ENCODE measurements at regions not wholly inside any gene's neighbourhood (a gene's known extent, or its start where the extent isn't known, plus 50 kb on each side); places are given as distances from the start of the nearest gene placed in this dataset.

GRCh38 chr10:65294329-65294728 is 1631.5 kb upstream of the LRRTM3 start:
- no peak overlapping the region for H3K4me3 ChIP-seq (ENCODE audit: control insufficient read depth, low read depth, low read length)
- DNase-seq (ENCODE audit: low read depth), result no peak
- no peak for TF ChIP-seq CTCF (IDR thresholded peaks at IDR 0.05; ENCODE audit: control insufficient read depth, insufficient read depth, low read depth, low read length, missing control alignments)

GRCh38 chr10:65301181-65301580 is 1624.7 kb upstream of the LRRTM3 start:
- no peak for TF ChIP-seq CTCF (IDR thresholded peaks at IDR 0.05; ENCODE audit: control insufficient read depth, insufficient read depth, low read depth, low read length, missing control alignments)
- no peak for DNase-seq (ENCODE audit: low read depth)
- H3K4me3 ChIP-seq (ENCODE audit: control insufficient read depth, low read depth, low read length), result no peak overlapping the region

- no peak for TF ChIP-seq CTCF (IDR thresholded peaks at IDR 0.05; ENCODE audit: control insufficient read depth, insufficient read depth, low read depth, low read length, missing control alignments)
- no peak overlapping the region for H3K4me3 ChIP-seq (ENCODE audit: control insufficient read depth, low read depth, low read length)
- no peak for DNase-seq (ENCODE audit: low read depth)
These were observed 1619.6 kb upstream of the LRRTM3 start for GRCh38 chr10:65306201-65306600.

GRCh38 chr10:65312876-65313275 is 1613.0 kb upstream of the LRRTM3 start:
- no peak for TF ChIP-seq CTCF (IDR thresholded peaks at IDR 0.05; ENCODE audit: control insufficient read depth, insufficient read depth, low read depth, low read length, missing control alignments)
- DNase-seq (ENCODE audit: low read depth), result no peak
- H3K4me3 ChIP-seq (ENCODE audit: control insufficient read depth, low read depth, low read length), result no peak overlapping the region

GRCh38 chr10:65313406-65313805 is 1612.4 kb upstream of the LRRTM3 start:
- no peak for TF ChIP-seq CTCF (IDR thresholded peaks at IDR 0.05; ENCODE audit: control insufficient read depth, insufficient read depth, low read depth, low read length, missing control alignments)
- no peak for DNase-seq (ENCODE audit: low read depth)
- H3K4me3 ChIP-seq (ENCODE audit: control insufficient read depth, low read depth, low read length), result no peak overlapping the region

- no peak for DNase-seq (ENCODE audit: low read depth)
- H3K4me3 ChIP-seq (ENCODE audit: control insufficient read depth, low read depth, low read length), result no peak overlapping the region
These were observed 1611.6 kb upstream of the LRRTM3 start for GRCh38 chr10:65314253-65314652.

More at GRCh38 chr10:65314253-65314652, 1611.6 kb upstream of the LRRTM3 start:
- TF ChIP-seq CTCF (IDR thresholded peaks at IDR 0.05; ENCODE audit: control insufficient read depth, insufficient read depth, low read depth, low read length, missing control alignments), result no peak

All from AG09309 (cell line).